ENCODE measurements at regions not wholly inside any gene's neighbourhood (a gene's known extent, or its start where the extent isn't known, plus 50 kb on each side); places are given as distances from the start of the nearest gene placed in this dataset.

GRCh38 chr15:67914537-67915460 lies 75.0 kb upstream of the RNU6-1 start:
- TF ChIP-seq, protein P1, sequence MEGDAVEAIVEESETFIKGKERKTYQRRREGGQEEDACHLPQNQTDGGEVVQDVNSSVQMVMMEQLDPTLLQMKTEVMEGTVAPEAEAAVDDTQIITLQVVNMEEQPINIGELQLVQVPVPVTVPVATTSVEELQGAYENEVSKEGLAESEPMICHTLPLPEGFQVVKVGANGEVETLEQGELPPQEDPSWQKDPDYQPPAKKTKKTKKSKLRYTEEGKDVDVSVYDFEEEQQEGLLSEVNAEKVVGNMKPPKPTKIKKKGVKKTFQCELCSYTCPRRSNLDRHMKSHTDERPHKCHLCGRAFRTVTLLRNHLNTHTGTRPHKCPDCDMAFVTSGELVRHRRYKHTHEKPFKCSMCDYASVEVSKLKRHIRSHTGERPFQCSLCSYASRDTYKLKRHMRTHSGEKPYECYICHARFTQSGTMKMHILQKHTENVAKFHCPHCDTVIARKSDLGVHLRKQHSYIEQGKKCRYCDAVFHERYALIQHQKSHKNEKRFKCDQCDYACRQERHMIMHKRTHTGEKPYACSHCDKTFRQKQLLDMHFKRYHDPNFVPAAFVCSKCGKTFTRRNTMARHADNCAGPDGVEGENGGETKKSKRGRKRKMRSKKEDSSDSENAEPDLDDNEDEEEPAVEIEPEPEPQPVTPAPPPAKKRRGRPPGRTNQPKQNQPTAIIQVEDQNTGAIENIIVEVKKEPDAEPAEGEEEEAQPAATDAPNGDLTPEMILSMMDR (IDR thresholded peaks at IDR 0.05) = no peak
- no peak for TF ChIP-seq POLR2A (IDR thresholded peaks at IDR 0.05)
- TF ChIP-seq EP300 (IDR thresholded peaks at IDR 0.05) = peak in 1 of 4 donors; percentile 32
